GM06990 (cell line): ENCODE measurements at regions not wholly inside any gene's neighbourhood (a gene's known extent, or its start where the extent isn't known, plus 50 kb on each side); places are given as distances from the start of the nearest gene placed in this dataset.

Experiments
- DNase-seq: peaks from one replicate; pipeline ENCODE4 v3.0.0-alpha.2; 2011; ENCODE audit not compliant: insufficient read length; ENCODE audit errors: extremely low read depth
- H3K27me3 ChIP-seq: replicated peaks from 2 replicates; pipeline ENCODE4 v1.6.0; 2011; ENCODE audit warnings: low read length; ENCODE audit not compliant: control insufficient read depth, insufficient read depth
- H3K36me3 ChIP-seq: 2 replicates; pipeline ENCODE4 v1.5.1; 2011; ENCODE audit warnings: low read length; ENCODE audit not compliant: control insufficient read depth, insufficient read depth
- H3K4me3 ChIP-seq: replicated peaks from 2 replicates; pipeline ENCODE4 v1.5.1; 2011; ENCODE audit warnings: low read depth, mild to moderate bottlenecking, control low read depth, low read length
- TF ChIP-seq, protein P1 (sequence below): IDR thresholded peaks from 2 replicates; pipeline ENCODE4 v1.5.1; 2011; ENCODE audit warnings: low read length, control low read depth, mild to moderate bottlenecking, inconsistent platforms; ENCODE audit not compliant: insufficient read depth, poor library complexity, severe bottlenecking

DNA sequence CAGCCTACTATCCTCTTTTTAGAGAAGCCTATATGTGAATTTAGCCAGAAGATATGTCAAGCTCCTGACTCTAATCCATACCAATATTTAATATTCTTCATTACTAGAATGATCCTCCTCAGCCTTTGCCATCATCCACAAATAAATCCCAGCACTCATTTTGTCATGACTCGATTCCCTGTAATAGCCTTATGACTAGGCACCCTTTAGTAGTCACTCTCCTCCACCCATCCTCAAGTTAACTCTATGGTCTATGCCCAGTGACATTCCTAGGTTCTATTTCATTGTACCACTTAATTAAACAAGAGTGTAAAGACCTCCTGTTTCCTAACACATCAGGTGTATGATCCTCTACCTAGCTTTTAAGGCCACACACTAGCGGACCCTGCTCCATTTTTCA, 450.4 kb upstream of the CITED2 start:
- TF ChIP-seq, protein P1, sequence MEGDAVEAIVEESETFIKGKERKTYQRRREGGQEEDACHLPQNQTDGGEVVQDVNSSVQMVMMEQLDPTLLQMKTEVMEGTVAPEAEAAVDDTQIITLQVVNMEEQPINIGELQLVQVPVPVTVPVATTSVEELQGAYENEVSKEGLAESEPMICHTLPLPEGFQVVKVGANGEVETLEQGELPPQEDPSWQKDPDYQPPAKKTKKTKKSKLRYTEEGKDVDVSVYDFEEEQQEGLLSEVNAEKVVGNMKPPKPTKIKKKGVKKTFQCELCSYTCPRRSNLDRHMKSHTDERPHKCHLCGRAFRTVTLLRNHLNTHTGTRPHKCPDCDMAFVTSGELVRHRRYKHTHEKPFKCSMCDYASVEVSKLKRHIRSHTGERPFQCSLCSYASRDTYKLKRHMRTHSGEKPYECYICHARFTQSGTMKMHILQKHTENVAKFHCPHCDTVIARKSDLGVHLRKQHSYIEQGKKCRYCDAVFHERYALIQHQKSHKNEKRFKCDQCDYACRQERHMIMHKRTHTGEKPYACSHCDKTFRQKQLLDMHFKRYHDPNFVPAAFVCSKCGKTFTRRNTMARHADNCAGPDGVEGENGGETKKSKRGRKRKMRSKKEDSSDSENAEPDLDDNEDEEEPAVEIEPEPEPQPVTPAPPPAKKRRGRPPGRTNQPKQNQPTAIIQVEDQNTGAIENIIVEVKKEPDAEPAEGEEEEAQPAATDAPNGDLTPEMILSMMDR = no peak
- Histone ChIP-seq H3K27me3 (no peaks in the 10 kb centered on the region), H3K4me3 (no peak overlapping the region)

DNA sequence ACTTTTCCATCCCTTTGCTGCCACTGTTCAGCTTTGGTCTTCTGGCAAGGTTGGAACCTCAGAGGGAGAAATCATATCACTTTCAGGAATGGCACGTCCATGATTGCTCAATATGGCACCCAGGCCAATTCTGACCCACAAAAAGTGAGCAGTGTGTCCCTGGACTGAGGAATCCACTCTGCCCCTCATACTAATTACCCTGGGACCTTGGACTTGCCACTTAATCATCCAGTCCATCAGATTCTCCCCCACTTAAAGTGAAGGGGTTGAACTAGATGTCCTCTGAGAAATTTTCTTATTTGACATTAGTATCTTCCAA, 449.3 kb upstream of the CITED2 start:
- TF ChIP-seq, protein P1 = no peak
- no peak overlapping the region for H3K4me3 ChIP-seq
- no peak for DNase-seq
- no peaks in the 10 kb centered on the region for H3K36me3 ChIP-seq
- H3K27me3 ChIP-seq = no peaks in the 10 kb centered on the region

More for the DNA sequence above, 450.4 kb upstream of the CITED2 start:
- no peak for DNase-seq
- no peaks in the 10 kb centered on the region for H3K36me3 ChIP-seq

DNA sequence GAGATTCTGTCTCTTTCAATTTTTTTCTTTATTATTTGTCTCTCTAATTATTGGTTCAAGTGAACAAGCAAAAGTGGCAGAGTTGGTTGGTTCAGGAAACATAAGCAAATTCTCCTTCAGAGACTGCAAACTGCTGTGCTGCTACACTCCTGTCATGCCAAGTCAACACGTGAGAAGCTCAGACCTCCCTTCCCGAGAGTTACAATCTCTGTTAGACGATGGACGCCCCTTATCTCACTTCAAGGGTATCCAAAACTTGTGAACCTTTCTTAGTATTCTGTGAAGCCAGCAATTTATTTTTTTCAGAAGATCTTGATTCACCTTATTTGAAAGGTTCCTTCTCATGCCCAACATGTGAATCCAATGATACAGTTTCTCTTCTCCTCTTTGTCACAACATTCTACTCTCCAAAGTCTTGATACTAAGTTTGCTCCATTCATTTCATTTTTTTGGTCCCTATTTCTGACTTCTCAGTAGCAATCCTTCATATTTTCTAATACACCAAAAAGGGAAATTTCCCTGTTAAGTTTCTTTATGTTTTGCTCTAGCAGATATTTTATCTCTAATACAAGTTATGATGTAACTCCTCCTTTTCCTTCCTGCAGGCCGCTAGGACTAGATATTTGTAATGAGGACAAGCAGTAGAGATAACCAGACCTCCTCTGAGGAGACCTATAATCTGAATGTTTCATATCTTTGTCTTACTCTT, 448.8 kb upstream of the CITED2 start:
- Histone ChIP-seq H3K27me3 (no peaks in the 10 kb centered on the region), H3K4me3 (no peak overlapping the region), H3K36me3 (no peaks in the 10 kb centered on the region)
- TF ChIP-seq, protein P1 = no peak
- no peak for DNase-seq

DNA sequence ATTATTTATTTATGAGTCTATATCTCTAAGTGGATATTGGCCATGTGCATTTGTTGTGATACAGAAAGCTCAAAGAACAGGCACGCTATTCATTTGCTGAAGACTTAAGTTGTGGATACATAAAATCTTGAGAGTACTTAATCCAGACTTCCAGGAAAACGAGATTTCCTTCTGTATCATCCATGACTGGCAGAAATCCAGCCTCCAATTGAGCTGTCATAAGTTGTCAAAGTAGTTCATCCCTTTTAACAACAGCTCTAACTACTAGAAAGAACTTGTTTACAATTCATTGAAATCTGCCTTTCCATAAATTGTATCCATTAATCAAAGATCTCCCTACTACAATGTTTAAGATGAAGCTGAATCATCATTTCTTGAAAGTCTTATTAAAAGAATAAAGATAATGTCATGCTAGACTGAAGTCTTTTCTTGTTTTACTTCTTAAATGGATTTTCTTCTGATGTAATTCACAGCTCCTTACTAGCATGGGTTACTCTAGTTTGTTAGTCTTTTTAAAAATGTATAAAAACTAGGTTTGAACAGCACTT, 447.3 kb upstream of the CITED2 start:
- no peak overlapping the region for H3K4me3 ChIP-seq
- TF ChIP-seq, protein P1 = no peak
- no peak for DNase-seq
- no peaks in the 10 kb centered on the region for H3K36me3 ChIP-seq
- no peaks in the 10 kb centered on the region for H3K27me3 ChIP-seq

DNA sequence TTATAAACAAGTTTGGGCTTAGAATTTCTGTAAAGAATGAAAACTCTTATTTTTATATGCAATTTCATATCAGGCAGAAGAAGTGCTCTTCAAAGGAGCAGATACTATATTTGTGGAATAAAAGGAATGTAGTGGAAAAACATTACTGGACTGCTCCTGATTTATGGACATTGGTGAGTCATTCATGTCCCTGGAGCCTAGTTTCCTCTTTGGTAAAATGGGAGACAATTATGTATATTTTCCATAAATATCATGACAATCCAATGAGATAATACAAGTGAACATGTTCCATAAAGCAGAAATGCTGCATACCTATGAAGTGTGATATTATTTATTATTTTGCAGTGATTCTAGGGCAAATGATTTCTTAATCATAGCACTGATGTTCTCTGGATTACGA, 445.8 kb upstream of the CITED2 start:
- H3K27me3 ChIP-seq = no peaks in the 10 kb centered on the region
- no peaks in the 10 kb centered on the region for H3K36me3 ChIP-seq
- no peak overlapping the region for H3K4me3 ChIP-seq
- TF ChIP-seq, protein P1 = no peak
- DNase-seq = no peak

DNA sequence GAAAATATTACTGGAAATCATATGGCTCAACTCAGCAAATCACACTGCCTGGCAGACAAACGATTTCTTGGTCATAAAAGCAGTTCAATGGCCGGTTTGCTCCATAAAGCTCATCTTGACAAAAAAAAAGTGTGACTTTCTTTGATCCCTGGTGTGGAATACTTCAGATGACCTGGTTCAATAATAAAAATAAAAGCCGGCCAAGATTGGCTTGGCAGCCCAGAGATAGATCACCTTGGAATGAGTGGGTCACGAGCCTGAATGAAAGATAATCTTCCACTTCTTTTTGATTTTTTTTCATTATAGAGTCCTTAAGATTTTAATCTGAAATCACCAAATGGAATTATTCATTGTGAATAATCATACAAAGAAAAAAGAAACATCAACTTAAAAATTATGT, 445.3 kb upstream of the CITED2 start:
- Histone ChIP-seq H3K27me3 (no peaks in the 10 kb centered on the region), H3K36me3 (no peaks in the 10 kb centered on the region), H3K4me3 (no peak overlapping the region)
- no peak for DNase-seq
- TF ChIP-seq, protein P1 = no peak
